ENCODE measurements at regions not wholly inside any gene's neighbourhood (a gene's known extent, or its start where the extent isn't known, plus 50 kb on each side); places are given as distances from the start of the nearest gene placed in this dataset.
"Not testable (repeated sequence)": the region's sequence is repeated elsewhere in the genome, so short reads cannot be mapped to it uniquely, and the experiment has no call there.

DNA sequence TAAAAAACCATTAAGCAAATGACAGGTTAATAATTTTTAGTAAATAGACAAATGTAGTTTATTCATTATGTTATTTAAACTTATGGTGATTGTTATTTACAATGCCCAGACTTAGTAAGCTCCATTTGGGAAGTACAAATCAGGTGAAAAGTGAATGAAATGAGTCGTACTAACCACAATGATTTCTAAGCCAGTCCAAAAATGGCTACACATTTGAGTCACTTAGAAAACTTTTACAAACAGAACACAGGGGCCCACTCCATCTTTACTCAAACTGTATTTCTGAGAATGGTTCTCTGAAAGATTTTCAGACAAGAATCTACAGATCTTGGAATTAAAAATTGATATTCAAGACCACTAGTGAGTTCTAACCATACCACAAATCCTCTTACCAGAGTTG is 653.3 kb upstream of the MIS18BP1 start:
- H3K36me3 ChIP-seq (ENCODE audit: insufficient read depth, low read length): no peaks in the 10 kb centered on the region
- H3K9me3 ChIP-seq (ENCODE audit: low read depth, low read length): no peaks in the 10 kb centered on the region
- H3K27ac ChIP-seq: no peak overlapping the region
- DNase-seq (ENCODE audit: low read depth, low spot score): no peak
- H3K9ac ChIP-seq (ENCODE audit: insufficient read length): no peak overlapping the region
- no peak overlapping the region for H3K4me3 ChIP-seq
- TF ChIP-seq EZH2 (IDR thresholded peaks at IDR 0.05): no peak
- TF ChIP-seq FOXP2 (optimal IDR thresholded peaks at IDR 0.05; ENCODE audit: control extremely low read depth, extremely low read length, insufficient read depth): no peak
- no peak for TF ChIP-seq POLR2AphosphoS5 (IDR thresholded peaks at IDR 0.05; ENCODE audit: borderline replicate concordance, low read depth, low read length)

DNA sequence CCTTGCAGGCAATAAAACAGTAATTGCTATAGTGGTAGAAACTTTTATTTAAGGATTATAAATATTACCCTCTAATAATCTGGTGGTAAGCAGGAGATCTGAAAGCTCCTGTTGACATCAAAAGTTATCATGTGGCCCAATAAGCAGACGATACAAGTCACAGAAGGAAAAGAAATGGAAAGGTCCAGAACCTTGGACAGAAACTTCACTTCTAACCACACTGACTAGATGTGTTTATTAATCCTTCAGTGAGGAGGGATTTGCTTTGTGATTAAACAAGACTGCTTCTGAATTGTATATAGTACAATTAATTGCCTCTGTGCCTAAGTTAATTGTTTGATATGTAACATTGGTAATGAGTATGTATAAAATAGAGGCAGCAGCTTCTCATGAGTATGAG is 652.7 kb upstream of the MIS18BP1 start:
- no peak for DNase-seq (ENCODE audit: low read depth, low spot score)

GRCh38 chr14:45904314-45904713 is 651.3 kb upstream of the MIS18BP1 start:
- DNase-seq (ENCODE audit: low read depth, low spot score): no peak
- no peak overlapping the region for H3K9ac ChIP-seq (ENCODE audit: insufficient read length)
- H3K27ac ChIP-seq: no peak overlapping the region
- TF ChIP-seq EZH2 (IDR thresholded peaks at IDR 0.05) (no peak), POLR2AphosphoS5 (IDR thresholded peaks at IDR 0.05; ENCODE audit: borderline replicate concordance, low read depth, low read length) (no peak), FOXP2 (optimal IDR thresholded peaks at IDR 0.05; ENCODE audit: control extremely low read depth, extremely low read length, insufficient read depth) (no peak)
- H3K4me3 ChIP-seq: no peak overlapping the region
- no peaks in the 10 kb centered on the region for H3K36me3 ChIP-seq (ENCODE audit: insufficient read depth, low read length)
- no peaks in the 10 kb centered on the region for H3K9me3 ChIP-seq (ENCODE audit: low read depth, low read length)

More for the DNA sequence above, 652.7 kb upstream of the MIS18BP1 start:
- Histone ChIP-seq H3K36me3 (ENCODE audit: insufficient read depth, low read length) (no peaks in the 10 kb centered on the region), H3K9ac (ENCODE audit: insufficient read length) (no peak overlapping the region), H3K27ac (no peak overlapping the region), H3K4me3 (no peak overlapping the region), H3K9me3 (ENCODE audit: low read depth, low read length) (no peaks in the 10 kb centered on the region)
- TF ChIP-seq POLR2AphosphoS5 (IDR thresholded peaks at IDR 0.05; ENCODE audit: borderline replicate concordance, low read depth, low read length): no peak
- no peak for TF ChIP-seq EZH2 (IDR thresholded peaks at IDR 0.05)
- no peak for TF ChIP-seq FOXP2 (optimal IDR thresholded peaks at IDR 0.05; ENCODE audit: control extremely low read depth, extremely low read length, insufficient read depth)

DNA sequence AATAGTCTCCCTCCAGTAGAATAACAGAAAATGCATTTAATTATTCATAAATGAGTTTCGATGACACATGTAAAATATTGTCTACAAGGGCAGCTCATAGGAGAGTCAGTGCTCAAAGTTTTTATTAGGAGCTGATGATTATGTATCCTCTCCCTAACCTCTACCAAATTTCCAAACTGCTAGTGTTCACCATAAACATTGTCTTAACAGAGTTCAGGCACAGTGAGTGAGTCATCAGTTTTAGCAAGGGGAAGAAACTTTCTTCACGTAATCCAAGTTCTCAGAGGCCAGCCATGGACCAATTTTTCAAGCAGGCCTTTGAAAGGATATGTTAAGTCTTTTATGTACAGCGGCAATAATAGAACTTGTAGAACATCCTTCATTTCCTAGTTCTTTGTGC is 649.2 kb upstream of the MIS18BP1 start:
- no peak for DNase-seq (ENCODE audit: low read depth, low spot score)
- H3K9me3 ChIP-seq (ENCODE audit: low read depth, low read length): no peaks in the 10 kb centered on the region
- H3K36me3 ChIP-seq (ENCODE audit: insufficient read depth, low read length): no peaks in the 10 kb centered on the region
- TF ChIP-seq EZH2 (IDR thresholded peaks at IDR 0.05) (no peak), FOXP2 (optimal IDR thresholded peaks at IDR 0.05; ENCODE audit: control extremely low read depth, extremely low read length, insufficient read depth) (no peak), POLR2AphosphoS5 (IDR thresholded peaks at IDR 0.05; ENCODE audit: borderline replicate concordance, low read depth, low read length) (no peak)
- no peak overlapping the region for H3K4me3 ChIP-seq
- H3K27ac ChIP-seq: no peak overlapping the region
- no peak overlapping the region for H3K9ac ChIP-seq (ENCODE audit: insufficient read length)

DNA sequence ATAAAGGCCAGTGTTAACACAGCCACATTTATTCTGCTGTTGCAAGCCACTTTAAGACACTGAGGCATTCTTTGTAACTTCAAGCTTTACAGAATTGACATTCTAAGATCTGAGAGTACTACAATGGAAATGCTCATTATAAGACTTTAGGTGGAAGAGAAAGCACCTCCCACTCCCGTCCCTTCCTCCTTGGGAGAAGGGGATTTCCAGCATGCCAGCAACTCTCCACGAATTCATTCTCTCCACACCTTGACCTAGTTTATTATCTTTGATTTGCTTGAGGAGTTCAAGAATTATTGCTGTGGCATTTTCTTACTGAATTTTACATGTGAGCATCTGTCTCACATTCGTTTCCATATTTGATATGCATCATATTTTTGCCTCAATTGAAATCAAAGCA is 644.4 kb upstream of the MIS18BP1 start:
- no peak overlapping the region for H3K4me3 ChIP-seq
- TF ChIP-seq POLR2AphosphoS5 (IDR thresholded peaks at IDR 0.05; ENCODE audit: borderline replicate concordance, low read depth, low read length) (no peak), FOXP2 (optimal IDR thresholded peaks at IDR 0.05; ENCODE audit: control extremely low read depth, extremely low read length, insufficient read depth) (no peak), EZH2 (IDR thresholded peaks at IDR 0.05) (no peak)
- DNase-seq (ENCODE audit: low read depth, low spot score): no peak
- no peak overlapping the region for H3K9ac ChIP-seq (ENCODE audit: insufficient read length)
- no peak overlapping the region for H3K27ac ChIP-seq
- no peaks in the 10 kb centered on the region for H3K9me3 ChIP-seq (ENCODE audit: low read depth, low read length)
- H3K36me3 ChIP-seq (ENCODE audit: insufficient read depth, low read length): no peaks in the 10 kb centered on the region

DNA sequence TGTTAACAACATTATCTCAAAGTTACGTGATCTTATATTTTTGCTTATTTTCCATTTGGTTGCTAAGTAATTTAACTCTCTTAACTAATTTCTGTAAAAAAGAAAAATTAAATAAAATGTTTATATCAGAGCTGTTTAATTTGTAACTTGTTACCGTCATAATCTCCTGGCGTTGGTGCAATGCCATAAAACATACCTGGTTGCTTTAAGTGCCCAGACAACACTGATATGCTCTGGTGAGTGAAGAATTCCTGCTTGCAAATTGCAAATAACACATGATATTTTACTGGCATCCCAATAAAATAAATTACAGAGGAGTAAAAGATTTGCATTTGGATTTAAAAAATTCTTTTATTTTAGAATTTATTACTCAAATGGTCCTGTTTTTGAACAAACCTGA is 640.1 kb upstream of the MIS18BP1 start:
- H3K27ac ChIP-seq: no peak overlapping the region
- H3K9ac ChIP-seq (ENCODE audit: insufficient read length): no peak overlapping the region
- no peak overlapping the region for H3K4me3 ChIP-seq
- no peaks in the 10 kb centered on the region for H3K9me3 ChIP-seq (ENCODE audit: low read depth, low read length)
- TF ChIP-seq EZH2 (IDR thresholded peaks at IDR 0.05) (no peak), FOXP2 (optimal IDR thresholded peaks at IDR 0.05; ENCODE audit: control extremely low read depth, extremely low read length, insufficient read depth) (no peak), POLR2AphosphoS5 (IDR thresholded peaks at IDR 0.05; ENCODE audit: borderline replicate concordance, low read depth, low read length) (no peak)
- H3K36me3 ChIP-seq (ENCODE audit: insufficient read depth, low read length): no peaks in the 10 kb centered on the region
- no peak for DNase-seq (ENCODE audit: low read depth, low spot score)

DNA sequence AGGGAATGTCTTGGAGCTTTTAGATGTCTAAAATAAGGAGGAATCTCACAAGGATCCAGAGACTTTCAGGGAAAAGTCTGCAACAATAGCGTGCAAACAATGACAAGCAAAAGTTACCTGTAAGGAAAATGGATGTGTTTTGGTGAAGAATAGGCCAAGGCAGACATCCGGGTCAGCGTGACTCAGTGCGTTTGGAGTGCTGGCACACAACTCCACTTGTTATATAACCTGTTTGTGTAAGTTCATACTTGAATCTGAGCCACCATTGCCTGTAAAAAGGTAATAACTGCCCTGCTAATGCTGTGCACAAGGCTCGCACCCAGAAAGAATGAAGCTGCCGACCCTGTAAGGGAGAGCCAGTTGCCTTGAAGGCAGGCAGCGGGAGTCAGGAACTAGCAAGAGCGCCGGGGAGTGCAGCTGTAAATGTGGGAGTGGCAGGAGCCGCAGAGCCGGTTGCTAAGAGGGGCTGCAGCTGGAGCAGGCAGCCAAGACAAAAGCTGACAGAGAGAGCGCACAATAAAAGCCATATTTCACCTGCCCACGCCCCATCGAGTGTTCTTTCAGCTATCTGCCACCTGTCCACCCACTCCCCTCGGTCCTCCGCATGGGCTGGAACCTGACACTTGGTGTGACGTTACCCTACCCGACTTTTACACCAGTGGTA is 638.5 kb upstream of the MIS18BP1 start:
- TF ChIP-seq POLR2AphosphoS5 (IDR thresholded peaks at IDR 0.05; ENCODE audit: borderline replicate concordance, low read depth, low read length) (no peak), FOXP2 (optimal IDR thresholded peaks at IDR 0.05; ENCODE audit: control extremely low read depth, extremely low read length, insufficient read depth) (no peak), EZH2 (IDR thresholded peaks at IDR 0.05) (no peak)
- H3K36me3 ChIP-seq (ENCODE audit: insufficient read depth, low read length): no peaks in the 10 kb centered on the region
- DNase-seq (ENCODE audit: low read depth, low spot score): no peak
- H3K27ac ChIP-seq: no peak overlapping the region
- H3K4me3 ChIP-seq: no peak overlapping the region
- H3K9me3 ChIP-seq (ENCODE audit: low read depth, low read length): no peaks in the 10 kb centered on the region
- H3K9ac ChIP-seq (ENCODE audit: insufficient read length): no peak overlapping the region

GRCh38 chr14:45888766-45889285 is 635.8 kb upstream of the MIS18BP1 start:
- not testable (repeated sequence) for H3K4me3 ChIP-seq

DNA sequence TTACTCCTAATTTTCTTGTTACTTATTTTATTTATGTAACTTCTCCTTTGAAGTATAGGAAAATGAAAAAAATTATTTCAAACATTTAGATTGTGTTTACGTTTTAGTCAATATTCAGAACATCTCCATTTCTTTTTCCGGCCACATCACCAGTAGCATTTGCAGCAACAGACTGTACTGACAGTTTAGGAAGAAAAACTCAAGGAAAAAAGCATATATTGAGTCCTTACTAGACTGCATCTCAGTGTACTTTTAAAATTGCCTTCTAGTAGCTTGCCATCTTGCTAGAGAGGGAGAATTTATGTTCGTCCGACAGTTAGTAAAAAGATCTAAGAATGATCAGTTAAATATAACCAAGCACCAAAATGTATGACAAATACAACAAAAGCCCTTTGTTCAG is 625.0 kb upstream of the MIS18BP1 start:
- Histone ChIP-seq H3K9ac (ENCODE audit: insufficient read length) (no peak overlapping the region), H3K4me3 (no peak overlapping the region), H3K27ac (no peak overlapping the region), H3K36me3 (ENCODE audit: insufficient read depth, low read length) (no peaks in the 10 kb centered on the region), H3K9me3 (ENCODE audit: low read depth, low read length) (no peaks in the 10 kb centered on the region)
- DNase-seq (ENCODE audit: low read depth, low spot score): no peak
- no peak for TF ChIP-seq POLR2AphosphoS5 (IDR thresholded peaks at IDR 0.05; ENCODE audit: borderline replicate concordance, low read depth, low read length)
- no peak for TF ChIP-seq EZH2 (IDR thresholded peaks at IDR 0.05)
- TF ChIP-seq FOXP2 (optimal IDR thresholded peaks at IDR 0.05; ENCODE audit: control extremely low read depth, extremely low read length, insufficient read depth): no peak

More at GRCh38 chr14:45888766-45889285, 635.8 kb upstream of the MIS18BP1 start:
- not testable (repeated sequence) for H3K27ac ChIP-seq; H3K9ac ChIP-seq (ENCODE audit: insufficient read length); H3K9me3 ChIP-seq (ENCODE audit: low read depth, low read length); H3K36me3 ChIP-seq (ENCODE audit: insufficient read depth, low read length); DNase-seq (ENCODE audit: low read depth, low spot score)
